Breast epithelium (tissue), 4 donors: ENCODE measurements at regions not wholly inside any gene's neighbourhood (a gene's known extent, or its start where the extent isn't known, plus 50 kb on each side); places are given as distances from the start of the nearest gene placed in this dataset.

ENCODE experiments used
- DNase-seq, 2 donors: peaks; one replicate each; pipeline ENCODE4 v3.0.0-alpha.2; 2019; ENCODE audit warnings: low spot score in 2 of 2
- H3K27ac ChIP-seq, 2 donors: fragments of 200-600 bp; sonication (generic) in 1 of 2; one replicate each; pipeline ENCODE4 v1.5.1; 2016 to 2019; ENCODE audit warnings: mild to moderate bottlenecking in 1 of 2
- H3K27me3 ChIP-seq, 2 donors: fragments of 200-600 bp; sonication (generic) in 1 of 2; one replicate each; pipeline versions ENCODE4 v1.5.1 to v1.6.0; 2017 to 2019; ENCODE audit warnings: control low read depth in 1 of 2, mild to moderate bottlenecking in 1 of 2
- H3K36me3 ChIP-seq: fragments of 200-600 bp; one replicate; pipeline ENCODE4 v1.5.1; 2019
- H3K4me1 ChIP-seq, 2 donors: fragments of 200-600 bp; sonication (generic); one replicate each; pipeline ENCODE4 v1.5.1; 2016 to 2019; ENCODE audit warnings: control low read depth in 1 of 2
- H3K4me3 ChIP-seq, 3 donors: fragments of 200-600 bp; sonication (generic); 1 replicate in 2 of 3; 2 replicates in 1 of 3; pipeline ENCODE4 v1.5.1; 2016 to 2019; ENCODE audit warnings: mild to moderate bottlenecking in 3 of 3, moderate library complexity in 2 of 3
- H3K9me3 ChIP-seq, 2 donors: fragments of 200-600 bp; sonication (generic) in 1 of 2; one replicate each; pipeline ENCODE4 v1.5.1; 2016 to 2019; ENCODE audit warnings: control low read depth in 1 of 2
- CTCF ChIP-seq, 3 donors: fragments of 450-650 bp; IDR thresholded peaks; one replicate each; pipeline ENCODE4 v1.5.1; 2016 to 2017; ENCODE audit warnings: antibody characterized with exemption in 3 of 3, mild to moderate bottlenecking in 3 of 3, moderate library complexity in 3 of 3
- POLR2A ChIP-seq: fragments of 450-650 bp; IDR thresholded peaks from one replicate; pipeline ENCODE4 v1.6.1; 2016; ENCODE audit warnings: antibody characterized with exemption, mild to moderate bottlenecking, moderate library complexity
- POLR2AphosphoS5 ChIP-seq, 3 donors: sonication (generic); formaldehyde crosslinking; IDR thresholded peaks; one replicate each; pipeline ENCODE4 v1.6.1; 2017; ENCODE audit warnings: antibody characterized with exemption in 3 of 3
- intact Hi-C: fragments of 100-400 bp; cut with DNase I; formaldehyde crosslinking; loops from one replicate; pipeline ENCODE4 v1.15.1; 2023; ENCODE audit warnings: low total_unique reads

DNA sequence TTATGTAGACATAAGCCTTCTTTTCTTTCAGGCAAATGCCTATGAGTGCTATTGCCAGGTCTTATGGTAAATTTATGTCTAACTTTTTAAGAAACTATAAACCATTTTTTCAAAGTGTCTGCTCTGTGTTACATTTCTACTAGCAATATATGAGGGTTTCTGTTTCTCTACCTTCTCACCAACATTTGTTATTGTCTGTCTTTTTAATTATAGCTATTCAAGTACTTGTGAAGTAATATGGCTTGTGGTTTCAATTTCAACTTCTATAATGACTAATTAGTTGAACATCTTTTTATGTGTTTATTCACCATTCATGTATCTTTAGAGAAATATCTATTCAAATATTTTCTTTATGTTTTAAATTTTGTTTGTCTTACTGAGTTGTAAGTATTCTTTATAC is 213.1 kb upstream of the MC4R start:
- no peaks in the 10 kb centered on the region for H3K4me1 ChIP-seq
- no peak for TF ChIP-seq POLR2AphosphoS5 (IDR thresholded peaks at IDR 0.05)
- TF ChIP-seq POLR2A = no peak
- H3K36me3 ChIP-seq = no peaks in the 10 kb centered on the region
- no peak overlapping the region for H3K4me3 ChIP-seq
- no peaks in the 10 kb centered on the region for H3K9me3 ChIP-seq
- no peaks in the 10 kb centered on the region for H3K27me3 ChIP-seq
- H3K27ac ChIP-seq = no peak overlapping the region
- intact Hi-C loops = no loop called here
- DNase-seq = no peak

DNA sequence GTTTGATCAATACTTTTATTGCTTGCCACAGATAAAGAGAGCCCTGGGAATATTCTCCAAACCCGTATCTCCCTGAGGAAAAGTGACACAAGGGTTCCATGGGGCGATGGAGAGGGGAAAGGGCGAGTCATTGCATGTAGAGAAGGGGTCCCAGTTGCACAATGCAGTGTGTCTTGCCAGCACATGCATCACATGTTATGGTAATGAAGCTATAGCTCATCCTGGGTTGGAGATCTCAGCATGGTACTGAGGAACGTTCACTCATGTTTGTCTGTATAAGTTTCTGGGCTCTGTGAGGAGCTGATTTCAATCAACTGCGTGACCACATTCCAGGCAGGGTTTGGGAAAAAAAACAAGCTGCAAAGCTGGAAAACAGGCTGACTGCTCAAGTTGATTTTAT is 220.7 kb upstream of the MC4R start:
- H3K4me3 ChIP-seq = no peak overlapping the region
- DNase-seq = no peak
- no peaks in the 10 kb centered on the region for H3K27me3 ChIP-seq
- H3K9me3 ChIP-seq = no peaks in the 10 kb centered on the region
- no peak overlapping the region for H3K27ac ChIP-seq
- H3K4me1 ChIP-seq = no peaks in the 10 kb centered on the region
- H3K36me3 ChIP-seq = no peaks in the 10 kb centered on the region
- intact Hi-C loops = no loop called here
- no peak for TF ChIP-seq POLR2AphosphoS5 (IDR thresholded peaks at IDR 0.05)
- no peak for TF ChIP-seq POLR2A
- TF ChIP-seq CTCF (IDR thresholded peaks at IDR 0.05) = no peak

DNA sequence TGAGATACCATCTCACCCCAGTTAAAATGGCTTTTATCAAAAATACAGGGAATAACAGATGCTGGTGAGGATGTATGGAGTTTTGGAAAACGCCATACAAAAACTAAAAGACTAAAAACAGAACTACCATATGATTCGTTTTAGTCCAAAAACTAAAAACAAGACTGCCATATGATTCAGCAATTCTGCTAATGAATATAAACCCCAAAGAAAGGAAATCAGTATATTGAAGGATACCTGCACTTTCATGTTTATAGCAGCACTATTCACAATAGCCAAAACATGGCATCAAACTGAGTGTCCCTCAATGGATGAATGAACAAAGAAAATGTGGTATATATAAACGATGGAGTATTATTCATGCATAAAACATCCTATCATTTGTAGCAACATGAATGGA is 224.4 kb upstream of the MC4R start:
- no peak overlapping the region for H3K27ac ChIP-seq
- no peaks in the 10 kb centered on the region for H3K9me3 ChIP-seq
- no peak overlapping the region for H3K4me3 ChIP-seq
- no peak for TF ChIP-seq CTCF (IDR thresholded peaks at IDR 0.05)
- TF ChIP-seq POLR2A = no peak
- TF ChIP-seq POLR2AphosphoS5 (IDR thresholded peaks at IDR 0.05) = no peak
- no peaks in the 10 kb centered on the region for H3K36me3 ChIP-seq
- intact Hi-C loops = no loop called here
- H3K27me3 ChIP-seq = no peaks in the 10 kb centered on the region
- H3K4me1 ChIP-seq = no peaks in the 10 kb centered on the region
- no peak for DNase-seq

- no peak for TF ChIP-seq CTCF (IDR thresholded peaks at IDR 0.05)
- no peak for TF ChIP-seq POLR2AphosphoS5 (IDR thresholded peaks at IDR 0.05)
- TF ChIP-seq POLR2A = no peak
- intact Hi-C loops = no loop called here
- Histone ChIP-seq H3K27me3 (no peaks in the 10 kb centered on the region), H3K9me3 (no peaks in the 10 kb centered on the region), H3K27ac (no peak overlapping the region), H3K4me3 (no peak overlapping the region), H3K36me3 (no peaks in the 10 kb centered on the region), H3K4me1 (no peaks in the 10 kb centered on the region)
- no peak for DNase-seq
These were observed 226.7 kb upstream of the MC4R start for GRCh38 chr18:60599267-60599666.

GRCh38 chr18:60599995-60600394 is 227.4 kb upstream of the MC4R start:
- TF ChIP-seq POLR2A = no peak
- no peak for TF ChIP-seq CTCF (IDR thresholded peaks at IDR 0.05)
- TF ChIP-seq POLR2AphosphoS5 (IDR thresholded peaks at IDR 0.05) = no peak
- DNase-seq = no peak
- no peak overlapping the region for H3K27ac ChIP-seq
- no peaks in the 10 kb centered on the region for H3K4me1 ChIP-seq
- intact Hi-C loops = no loop called here
- no peaks in the 10 kb centered on the region for H3K9me3 ChIP-seq
- H3K27me3 ChIP-seq = no peaks in the 10 kb centered on the region
- H3K36me3 ChIP-seq = no peaks in the 10 kb centered on the region
- H3K4me3 ChIP-seq = no peak overlapping the region

DNA sequence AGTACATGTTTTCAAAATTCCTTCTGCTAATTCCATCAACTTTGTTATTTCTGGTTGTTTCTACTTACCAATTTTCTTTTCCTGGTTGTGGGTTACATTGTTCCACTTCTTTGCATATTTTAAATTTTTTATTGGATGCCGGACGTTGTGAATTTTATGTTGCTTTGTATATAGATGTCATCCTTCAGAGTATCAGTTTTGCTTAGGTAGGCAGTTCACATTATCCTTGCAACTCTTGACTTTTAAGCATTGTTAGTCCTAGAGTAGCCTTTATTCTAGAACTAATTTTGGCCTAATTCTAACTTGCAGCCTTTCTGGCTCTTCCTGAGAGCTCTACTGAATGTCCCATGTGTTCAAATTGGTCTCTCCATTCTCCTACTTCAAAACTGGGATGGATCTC is 228.7 kb upstream of the MC4R start:
- TF ChIP-seq POLR2A (no peak), POLR2AphosphoS5 (IDR thresholded peaks at IDR 0.05) (no peak), CTCF (IDR thresholded peaks at IDR 0.05) (no peak)
- Histone ChIP-seq H3K27me3 (no peaks in the 10 kb centered on the region), H3K4me1 (no peaks in the 10 kb centered on the region), H3K9me3 (no peaks in the 10 kb centered on the region), H3K4me3 (no peak overlapping the region), H3K36me3 (no peaks in the 10 kb centered on the region), H3K27ac (no peak overlapping the region)
- DNase-seq = no peak
- intact Hi-C loops = no loop called here
